HT-29 (cell line): ENCODE measurements at regions not wholly inside any gene's neighbourhood (a gene's known extent, or its start where the extent isn't known, plus 50 kb on each side); places are given as distances from the start of the nearest gene placed in this dataset.
A peak's percentile ranks its signal among the peaks of the same experiment; 100 is the strongest.

Experiments used
- DNase-seq: peaks from one replicate; pipeline ENCODE4 v3.0.0-alpha.2; 2015; ENCODE audit warnings: low spot score

DNA sequence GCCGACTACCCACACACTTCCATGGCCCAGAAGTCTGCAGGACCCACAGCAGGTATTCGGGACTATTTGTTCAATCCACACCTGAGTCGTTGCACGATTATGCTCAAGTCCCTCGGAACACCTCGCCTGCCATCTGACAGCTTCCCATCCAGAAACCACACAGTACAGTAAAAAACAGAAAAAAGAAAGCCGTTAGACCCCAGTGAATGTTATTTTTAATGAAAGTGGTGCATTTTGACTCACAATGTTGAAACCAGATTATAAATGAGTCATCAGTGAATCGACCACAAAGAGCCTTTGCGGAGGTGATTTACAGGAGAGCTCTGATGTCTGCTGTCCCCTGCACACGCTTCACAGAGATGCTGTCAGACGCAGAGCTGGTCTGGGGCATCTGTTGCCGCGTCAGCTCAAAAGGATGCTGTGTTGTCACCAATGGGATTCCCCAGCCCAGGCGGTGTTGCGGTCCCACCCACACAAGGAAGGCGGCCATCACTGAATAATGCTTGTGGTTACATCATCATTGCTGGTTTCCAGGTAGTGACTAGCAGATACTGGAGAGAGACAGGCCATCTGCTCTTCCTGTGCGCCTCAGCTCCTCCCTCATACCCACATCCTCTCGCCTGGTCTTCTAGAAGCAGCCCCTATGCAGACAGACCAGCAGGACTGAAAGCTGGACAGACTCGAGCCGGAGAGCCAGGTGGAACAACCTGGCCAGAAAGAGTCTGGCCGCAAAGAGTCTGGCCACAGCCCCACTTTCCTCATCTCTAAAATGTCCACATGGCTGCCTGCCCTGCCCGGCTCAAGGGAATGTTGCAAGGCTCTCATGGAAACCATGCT, 116.8 kb downstream of the TOMM20 start:
- DNase-seq = peak; percentile 81

DNA sequence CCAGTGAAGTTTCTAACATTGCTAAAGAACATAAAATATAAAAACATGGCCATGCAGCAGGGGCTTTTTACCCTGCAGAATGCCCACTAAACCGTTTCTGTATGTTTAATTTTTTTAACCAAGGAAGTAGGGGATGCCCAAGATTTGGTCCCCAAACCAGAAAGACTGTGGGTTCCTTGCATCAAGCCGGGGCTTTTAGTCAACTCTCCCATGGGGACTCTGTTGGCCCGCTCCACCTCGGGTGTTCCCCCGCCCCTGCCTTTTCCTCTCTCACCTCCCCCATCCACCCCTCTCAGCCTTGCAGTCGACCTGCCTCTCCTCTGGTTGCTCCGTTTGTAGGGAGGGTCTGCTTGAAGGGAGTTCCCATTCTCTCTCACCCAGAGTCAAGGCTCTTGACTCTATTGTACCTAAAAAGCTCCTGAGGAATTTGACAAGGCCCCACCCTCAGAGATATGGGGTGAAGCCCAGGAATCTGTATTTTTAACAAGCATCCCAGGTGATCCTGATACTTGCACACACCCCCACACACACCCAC, 117.5 kb downstream of the TOMM20 start:
- no peak for DNase-seq

DNA sequence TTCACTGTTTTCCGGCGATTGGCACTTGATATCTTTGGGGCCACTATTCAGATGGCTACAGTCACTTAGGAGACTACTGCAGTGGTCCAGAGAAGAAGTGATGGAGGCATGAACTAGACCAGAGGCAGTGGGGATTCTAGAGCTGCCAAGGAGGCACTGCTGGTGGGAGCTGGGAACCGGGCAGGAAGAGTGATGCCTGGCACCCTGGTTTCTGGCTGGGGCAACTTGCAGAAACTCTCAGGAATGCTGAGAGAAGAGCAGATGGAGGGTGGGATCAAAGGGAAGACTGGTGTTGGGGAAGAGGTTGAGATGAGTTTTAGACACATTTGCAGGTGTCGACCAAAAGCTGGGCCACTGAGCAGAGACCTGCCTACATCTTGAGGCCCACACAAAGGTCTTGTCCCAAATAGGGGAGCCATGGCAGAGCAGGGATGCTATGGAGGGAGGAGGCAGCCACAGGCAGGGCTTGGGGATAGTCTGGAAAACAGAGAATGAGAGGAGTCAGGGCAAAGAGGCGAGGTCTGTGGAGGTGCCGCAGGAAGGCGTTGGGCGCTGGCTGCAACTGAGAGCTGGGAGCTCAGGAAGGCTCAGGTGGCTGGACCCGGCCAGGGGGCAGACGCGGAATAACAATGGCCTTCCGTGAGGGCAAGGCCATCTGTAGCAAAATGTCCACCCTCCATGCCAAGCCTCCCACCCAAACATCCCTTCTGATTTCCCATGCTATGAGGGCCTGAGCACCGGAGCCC, 118.9 kb downstream of the TOMM20 start:
- DNase-seq = no peak

DNA sequence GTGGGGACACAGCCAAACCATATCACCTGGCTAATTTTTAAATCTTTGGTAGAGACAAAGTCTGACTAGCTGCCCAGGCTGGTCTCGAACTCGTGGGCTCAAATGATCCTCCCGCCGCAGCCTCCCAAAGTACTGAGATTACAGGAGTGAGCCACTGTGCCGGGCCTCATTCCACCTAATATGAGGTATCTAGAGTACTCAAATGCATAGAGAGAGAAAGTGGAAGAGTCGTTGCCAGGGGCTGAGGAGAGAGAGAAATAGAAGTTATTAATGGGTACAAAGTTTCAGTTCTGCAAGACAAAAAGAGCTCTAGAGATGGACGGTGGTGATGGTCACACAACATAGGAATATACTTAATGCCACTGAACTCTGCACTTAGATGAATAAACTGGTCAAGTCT, 119.6 kb downstream of the TOMM20 start:
- no peak for DNase-seq

DNA sequence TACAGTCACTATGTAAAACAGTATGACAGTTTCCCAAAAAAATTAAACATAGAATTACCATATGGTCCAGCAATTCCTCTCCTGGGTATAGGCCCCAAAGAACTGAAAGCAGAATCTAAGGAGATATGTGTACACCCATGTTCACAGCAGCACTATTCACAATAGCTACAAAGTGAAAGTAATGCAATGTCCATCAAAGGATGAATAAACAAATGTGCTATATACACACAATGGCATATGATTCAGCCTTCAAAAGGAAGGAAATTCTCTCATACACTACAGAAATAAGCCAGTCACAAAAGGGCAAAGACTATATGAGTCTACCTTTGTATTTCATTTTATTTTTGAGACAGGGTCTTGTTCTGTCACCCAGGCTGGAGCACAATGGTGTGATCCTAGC, 120.4 kb downstream of the TOMM20 start:
- DNase-seq = no peak

DNA sequence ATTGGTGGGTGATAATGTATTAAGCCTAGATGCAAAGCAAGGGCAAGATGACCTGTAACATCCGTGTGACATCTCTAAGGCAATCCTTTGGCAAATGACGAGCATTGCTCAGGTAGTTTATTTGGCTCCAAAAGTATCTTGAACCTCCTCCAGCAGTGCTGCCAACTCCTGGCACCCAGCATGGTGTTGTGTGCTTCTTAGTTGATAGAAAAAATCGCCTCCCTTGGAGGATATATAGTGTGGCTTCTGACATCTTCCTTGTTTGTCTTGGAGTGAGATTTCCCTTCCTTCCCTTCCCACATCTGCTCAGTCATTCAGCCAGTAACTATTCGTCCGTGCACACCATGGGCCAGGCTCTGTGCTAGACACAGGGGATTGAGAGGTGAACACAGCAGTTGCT, 121.8 kb downstream of the TOMM20 start:
- DNase-seq = no peak

DNA sequence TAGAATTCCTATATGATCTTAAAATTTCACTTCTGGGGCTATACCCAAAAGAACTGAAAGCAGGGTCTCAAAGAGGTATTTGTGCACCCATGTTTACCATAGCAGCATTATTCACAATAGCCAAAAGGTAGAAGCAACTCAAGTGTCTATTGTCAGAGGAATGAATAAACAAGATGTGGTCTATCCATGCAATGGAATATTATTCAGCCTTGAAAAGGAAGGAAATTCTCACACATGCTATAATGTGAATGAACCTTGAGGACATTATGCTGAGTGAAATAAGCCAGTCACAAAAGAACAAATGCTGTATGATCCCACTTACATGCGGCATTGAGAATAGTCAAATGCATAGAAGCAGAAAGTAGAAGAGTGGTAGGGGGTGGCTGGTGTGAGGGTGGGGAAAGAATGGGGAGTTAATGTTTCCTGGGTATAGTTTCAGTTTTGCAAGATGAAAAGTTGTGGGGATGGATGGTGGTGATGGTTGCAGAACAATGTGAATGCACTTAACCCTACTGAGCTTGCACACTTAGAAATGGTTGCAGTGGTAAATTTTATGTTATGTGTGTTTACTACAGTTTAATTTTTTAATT, 122.4 kb downstream of the TOMM20 start:
- DNase-seq = no peak

DNA sequence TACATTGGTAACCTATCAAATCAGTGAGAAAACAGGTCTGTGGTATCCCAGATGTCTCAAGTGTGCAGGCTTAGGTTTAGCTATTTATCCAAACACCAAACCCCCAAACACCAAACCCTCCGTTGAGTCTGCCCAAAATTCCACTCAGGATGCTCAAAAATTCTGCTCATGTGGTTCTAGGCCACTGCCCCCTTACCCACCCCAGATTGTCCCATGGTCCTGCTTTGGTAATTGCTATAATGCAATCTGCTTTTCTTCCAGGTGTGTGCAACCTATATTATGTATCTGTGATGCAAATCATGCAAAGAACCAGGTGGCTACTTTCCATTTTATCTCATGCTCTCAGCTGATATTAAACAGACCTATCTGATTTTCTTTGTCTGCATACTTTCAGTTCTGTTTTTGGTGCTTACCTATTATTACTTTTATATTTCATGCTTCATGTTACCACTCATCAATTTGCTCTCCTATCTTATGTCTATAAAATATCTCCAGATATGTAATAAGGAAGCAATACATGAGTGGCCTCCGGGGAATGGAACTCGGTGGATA, 123.7 kb downstream of the TOMM20 start:
- DNase-seq = no peak

DNA sequence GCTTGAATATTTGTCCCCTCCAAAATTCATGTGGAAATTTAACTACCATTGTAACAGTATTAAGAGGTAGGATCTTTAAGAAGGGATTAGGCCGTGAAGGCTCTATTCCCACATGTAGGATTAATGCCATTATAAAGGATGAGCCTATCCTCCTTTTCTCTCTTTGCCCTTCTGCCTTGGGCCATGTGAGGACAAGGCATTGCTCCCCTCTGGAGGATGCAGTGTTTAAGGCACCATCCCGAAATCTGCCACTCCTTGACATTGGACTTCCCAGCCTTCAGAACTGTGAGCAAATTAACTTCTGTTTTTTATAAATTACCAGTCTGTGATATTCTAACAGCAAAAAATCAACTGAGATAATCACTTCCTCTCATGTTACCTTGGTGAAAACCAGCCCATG, 124.4 kb downstream of the TOMM20 start:
- DNase-seq = no peak

DNA sequence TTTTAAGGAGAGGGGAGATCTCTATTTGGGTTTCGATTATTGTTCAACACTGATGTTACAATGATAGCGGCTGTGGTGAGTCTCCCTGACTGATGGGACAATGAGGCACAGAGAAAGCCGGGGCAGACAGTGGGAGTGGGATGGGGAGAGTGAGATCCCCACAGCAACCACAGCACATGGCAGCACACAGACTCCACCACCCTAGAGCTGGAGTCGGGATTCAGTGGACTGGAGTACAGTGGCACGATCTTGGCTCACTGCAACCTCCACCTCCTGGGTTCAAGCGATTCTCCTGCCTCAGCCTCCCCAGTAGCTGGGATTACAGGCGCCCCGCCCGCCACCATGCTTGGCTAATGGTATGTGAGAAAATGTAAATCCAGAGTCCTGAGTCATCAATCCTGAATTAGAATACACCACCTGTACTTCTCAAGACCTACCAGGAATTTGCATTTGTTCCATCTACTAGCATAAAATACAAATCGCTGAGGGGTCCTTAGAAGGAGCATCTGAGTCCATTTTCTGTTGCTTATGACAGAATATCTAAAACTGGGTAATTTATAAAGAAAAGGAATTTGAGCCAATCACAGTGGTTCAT, 125.8 kb downstream of the TOMM20 start:
- no peak for DNase-seq

DNA sequence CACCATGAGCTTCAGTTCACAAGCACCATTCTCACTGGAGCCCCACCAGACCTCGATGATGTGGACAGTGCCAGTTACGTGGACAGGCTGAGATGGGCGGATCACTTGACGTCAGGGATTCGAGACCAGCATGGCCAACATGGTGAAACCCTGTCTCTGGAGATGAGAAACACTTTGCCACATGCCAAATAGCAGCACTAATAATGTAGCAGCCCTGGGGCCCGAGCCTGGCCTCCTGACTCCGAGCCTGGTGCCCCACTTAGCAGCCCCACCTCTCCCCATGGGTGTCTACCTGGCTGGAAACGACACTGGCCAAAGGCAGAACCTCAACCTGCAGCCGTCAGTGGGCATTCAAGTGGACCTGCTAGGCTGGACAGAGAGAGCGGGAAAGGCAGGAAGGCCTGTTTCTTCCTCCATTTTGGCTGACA, 129.1 kb downstream of the TOMM20 start:
- no peak for DNase-seq

DNA sequence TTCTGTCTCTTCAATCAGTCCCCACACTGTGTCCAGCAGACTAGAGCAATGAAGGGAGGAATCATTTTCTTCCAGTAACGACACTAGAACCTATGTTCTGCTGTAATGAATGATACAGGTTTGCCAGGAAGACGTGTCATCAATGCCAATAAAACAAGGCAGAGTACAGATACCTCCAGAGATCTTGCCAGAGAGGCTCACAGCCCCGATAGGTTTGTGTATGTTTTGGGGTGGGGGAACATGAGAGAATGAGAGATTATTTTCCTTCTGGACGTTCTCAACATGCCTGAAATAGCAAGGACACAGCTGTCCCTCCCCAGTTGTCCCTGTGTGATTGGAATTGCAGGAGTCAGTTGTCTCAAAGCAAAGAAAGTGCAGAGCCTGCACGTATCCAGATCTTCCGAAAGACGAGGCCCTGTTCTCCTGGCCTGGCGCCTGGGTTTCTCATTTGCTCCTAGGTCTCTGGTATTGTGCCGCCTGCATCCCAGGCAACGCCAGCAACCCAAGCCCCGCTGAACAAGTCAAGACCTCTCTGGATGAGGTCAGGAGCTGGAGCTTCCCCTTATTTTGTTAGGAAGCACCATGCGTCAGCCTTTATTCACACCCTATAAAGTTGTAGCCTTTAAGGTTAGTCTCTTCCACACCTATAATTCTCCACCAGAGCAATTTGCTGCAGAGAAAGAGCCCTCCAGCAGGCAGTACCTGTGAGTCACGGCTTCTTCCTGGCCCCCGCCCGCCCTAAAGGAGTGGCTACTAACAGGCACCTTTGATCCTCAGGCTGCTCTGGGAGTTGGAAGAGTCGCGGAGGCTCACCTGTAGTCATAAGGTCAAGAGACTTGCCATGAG, 130.5 kb downstream of the TOMM20 start:
- peak; percentile 91 for DNase-seq

DNA sequence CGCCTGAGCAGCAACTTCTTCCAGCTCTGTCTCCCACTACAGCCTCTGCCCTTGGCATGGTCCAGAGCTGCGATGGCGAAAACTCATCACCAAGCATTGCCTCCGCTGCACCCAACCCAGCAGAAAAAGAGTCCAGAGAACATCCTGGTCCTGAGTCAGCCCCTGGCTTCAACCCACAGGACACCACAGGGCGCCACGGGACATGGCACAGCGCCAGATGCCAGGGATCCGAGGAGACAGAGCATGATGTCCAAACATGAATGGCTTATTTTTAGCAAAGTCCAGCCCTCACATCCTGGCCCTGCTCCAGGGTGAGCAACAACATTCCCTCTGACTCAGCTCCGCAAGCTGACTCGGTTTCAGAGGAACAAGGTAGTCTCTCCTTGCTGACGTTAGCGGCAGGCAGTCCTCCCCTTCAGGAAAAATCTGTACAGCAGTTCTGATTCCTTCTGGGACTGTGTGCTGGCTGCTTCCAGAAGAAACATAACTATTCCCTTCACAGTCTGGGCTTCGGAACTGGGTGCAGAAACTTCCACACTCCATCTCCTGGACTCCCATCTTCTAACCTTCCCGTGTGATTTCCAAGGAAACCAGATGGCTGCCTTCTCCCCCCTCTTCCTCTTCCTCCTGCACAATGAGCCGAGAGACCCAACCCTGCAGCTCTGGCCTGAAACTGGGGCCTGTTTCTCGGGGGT, 131.3 kb downstream of the TOMM20 start:
- peak; percentile 96 for DNase-seq

DNA sequence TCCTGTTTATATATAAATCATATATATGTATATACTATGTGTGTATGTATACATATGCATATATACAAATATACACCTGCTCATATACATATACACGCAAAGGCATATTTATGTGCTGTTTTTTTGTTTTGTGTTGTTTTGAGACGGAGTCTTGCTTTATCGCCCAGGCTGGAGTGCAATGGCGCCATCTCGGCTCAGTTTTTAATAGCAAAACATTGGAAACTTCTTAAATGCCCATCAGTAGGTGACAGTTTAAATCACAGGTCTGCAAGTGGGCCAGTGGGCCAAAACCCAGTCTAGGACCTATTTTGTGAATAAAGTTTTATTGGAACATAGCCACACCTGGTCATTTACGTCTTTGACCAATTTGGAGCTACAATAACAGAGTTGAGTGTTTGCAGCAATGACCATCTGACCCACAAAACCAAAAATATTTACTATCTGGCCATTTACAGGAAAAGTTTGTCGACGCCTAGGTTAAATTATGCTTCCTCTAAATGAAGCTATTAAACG, 132.3 kb downstream of the TOMM20 start:
- DNase-seq = no peak

DNA sequence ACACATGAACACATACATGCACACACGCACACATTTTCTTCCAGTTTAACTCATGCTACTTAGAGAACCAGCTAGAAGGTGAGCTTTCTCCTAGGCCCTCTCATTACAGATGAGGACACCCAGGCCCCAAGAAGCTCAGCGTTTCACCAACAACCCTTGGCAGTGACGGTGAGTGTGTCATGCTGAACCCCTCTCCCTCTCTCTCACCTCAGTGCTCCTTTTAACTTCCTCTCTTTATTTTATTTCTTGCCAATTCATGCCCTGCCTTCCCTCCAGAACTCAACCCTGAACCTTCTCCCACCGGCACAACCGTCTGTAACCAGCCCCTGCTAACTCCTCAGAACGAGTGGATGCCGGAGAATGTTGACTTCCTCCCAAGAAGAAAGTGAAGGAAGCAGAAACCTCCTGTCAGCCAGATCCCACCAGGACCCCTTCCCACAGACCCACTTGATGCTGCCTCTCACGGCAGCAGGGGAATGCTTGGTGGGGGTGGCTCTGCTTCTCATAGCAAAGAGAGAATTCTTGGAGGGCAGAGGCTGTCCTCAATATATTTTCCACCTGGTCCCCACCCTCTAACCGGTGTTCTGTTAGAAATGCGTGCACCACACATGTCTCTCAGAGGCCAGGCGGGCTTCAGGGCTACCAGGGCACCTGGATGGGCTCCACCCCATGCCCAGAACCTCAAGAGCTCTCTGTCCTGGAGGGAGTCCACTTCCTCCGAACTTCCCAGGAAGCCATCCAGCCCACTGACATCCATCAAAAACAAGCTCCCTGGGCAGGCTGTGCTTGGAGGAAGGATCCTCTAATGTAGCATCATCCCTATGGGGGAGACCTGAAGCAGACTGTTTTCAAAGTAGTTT, 134.0 kb downstream of the TOMM20 start:
- no peak for DNase-seq

DNA sequence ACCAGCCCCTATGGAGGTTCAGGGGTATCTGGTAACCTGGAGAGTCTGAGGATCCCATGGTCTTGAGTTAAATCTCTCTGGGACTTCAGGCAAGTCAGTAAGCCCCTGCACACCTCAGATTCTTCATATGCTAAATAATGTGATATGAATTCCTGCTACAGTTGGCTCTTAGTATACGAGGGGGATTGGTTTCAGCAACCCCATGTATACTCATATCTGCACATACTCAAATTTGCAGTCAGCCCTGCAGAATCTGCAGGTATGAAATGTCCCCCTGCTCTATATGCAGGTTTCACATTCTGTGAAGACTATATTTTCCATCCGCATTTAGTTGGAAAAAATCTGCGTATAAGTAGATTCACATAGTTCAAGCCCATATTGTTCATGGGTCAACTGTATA, 136.6 kb downstream of the TOMM20 start:
- no peak for DNase-seq

DNA sequence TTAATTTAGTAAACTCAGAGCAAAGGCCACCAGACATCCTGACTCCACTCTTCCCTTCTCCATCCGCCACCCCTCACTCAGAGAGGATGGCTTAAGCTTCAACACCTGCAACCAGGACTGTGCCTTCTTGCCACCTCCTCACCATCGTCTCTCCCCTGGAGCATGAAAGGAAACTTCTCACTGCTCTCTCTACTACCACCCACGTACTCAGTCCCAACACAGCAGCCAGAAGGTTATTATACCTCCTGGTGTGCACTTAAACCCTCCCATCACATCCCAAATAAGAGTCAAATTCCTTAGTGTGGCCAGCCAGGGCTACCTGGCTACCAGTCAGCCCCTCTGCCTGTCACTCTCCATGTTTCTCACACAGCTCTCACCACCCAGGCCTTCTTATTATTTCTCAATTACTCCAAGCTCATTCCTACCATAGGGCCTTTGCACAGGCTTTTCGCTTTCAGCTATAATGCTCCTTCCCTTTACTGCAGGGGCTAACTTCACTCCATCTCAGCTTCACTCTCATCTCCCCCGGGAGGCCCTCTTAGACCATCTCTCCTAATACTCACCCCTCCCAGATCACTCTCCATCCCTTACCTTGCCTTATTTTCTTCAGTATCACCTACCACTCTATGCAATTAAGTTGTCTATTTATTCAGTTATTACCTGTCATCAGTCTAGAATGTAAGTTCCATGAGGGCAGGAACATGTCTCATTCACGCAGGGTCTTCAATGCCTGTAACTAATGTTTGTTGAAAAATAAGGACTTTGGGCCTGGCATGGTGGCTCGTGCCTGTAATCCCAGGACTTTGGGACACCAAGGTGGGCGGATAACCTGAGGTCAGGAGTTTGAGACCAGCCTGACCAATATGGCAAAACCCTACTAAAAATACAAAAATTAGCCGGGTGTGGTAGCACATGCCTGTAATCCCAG, 137.5 kb downstream of the TOMM20 start:
- DNase-seq = no peak

DNA sequence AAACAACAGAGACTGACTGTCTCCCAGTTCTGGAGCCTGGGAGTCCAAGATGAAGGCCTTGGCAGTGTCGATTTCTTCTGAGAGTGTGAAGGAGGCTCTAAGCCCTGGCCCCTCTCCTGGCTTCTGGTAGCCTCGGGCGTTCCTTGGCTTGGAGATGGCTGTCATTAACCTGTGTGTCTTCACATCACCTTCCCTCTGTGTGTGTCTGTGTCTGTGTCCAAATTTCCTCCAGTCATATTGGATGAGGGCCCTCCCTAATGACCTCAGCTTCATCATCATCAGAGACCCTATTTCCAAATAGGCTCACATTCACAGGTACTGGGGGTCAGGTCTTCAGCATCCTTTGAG, 138.3 kb downstream of the TOMM20 start:
- no peak for DNase-seq
